Left kidney (tissue), 1 donor: ENCODE measurements at regions not wholly inside any gene's neighbourhood (a gene's known extent, or its start where the extent isn't known, plus 50 kb on each side); places are given as distances from the start of the nearest gene placed in this dataset.

Experiments used
- DNase-seq: peaks from one replicate; pipeline ENCODE4 v3.0.0-alpha.2; 2013

- no peak for DNase-seq
Measured at GRCh38 chr6:14944593-14944992, 301.3 kb upstream of the JARID2 start.

GRCh38 chr6:14945461-14946185 lies 300.2 kb upstream of the JARID2 start:
- DNase-seq = no peak

- DNase-seq = no peak
Measured at GRCh38 chr6:14946753-14947152, 299.1 kb upstream of the JARID2 start.

GRCh38 chr6:14948586-14949245 lies 297.2 kb upstream of the JARID2 start:
- no peak for DNase-seq

- no peak for DNase-seq
Measured at GRCh38 chr6:14950103-14950969, 295.5 kb upstream of the JARID2 start.

- no peak for DNase-seq
Measured at GRCh38 chr6:14950970-14951276, 294.9 kb upstream of the JARID2 start.

GRCh38 chr6:14951704-14952103 lies 294.2 kb upstream of the JARID2 start:
- no peak for DNase-seq

GRCh38 chr6:14953836-14954235 lies 292.0 kb upstream of the JARID2 start:
- no peak for DNase-seq

- no peak for DNase-seq
Measured at GRCh38 chr6:14957355-14958059, 288.4 kb upstream of the JARID2 start.

GRCh38 chr6:14959324-14959885 lies 286.5 kb upstream of the JARID2 start:
- no peak for DNase-seq

- DNase-seq = no peak
Measured at GRCh38 chr6:14964556-14965270, 281.2 kb upstream of the JARID2 start.

- no peak for DNase-seq
Measured at GRCh38 chr6:14965424-14966075, 280.3 kb upstream of the JARID2 start.

- no peak for DNase-seq
Measured at GRCh38 chr6:14966096-14966905, 279.6 kb upstream of the JARID2 start.

GRCh38 chr6:14966906-14967711 lies 278.8 kb upstream of the JARID2 start:
- DNase-seq = no peak

- DNase-seq = no peak
Measured at GRCh38 chr6:14968056-14968637, 277.7 kb upstream of the JARID2 start.

- DNase-seq = no peak
Measured at GRCh38 chr6:14969126-14969525, 276.7 kb upstream of the JARID2 start.

GRCh38 chr6:14972379-14973067 lies 273.3 kb upstream of the JARID2 start:
- DNase-seq = no peak

GRCh38 chr6:14974372-14974771 lies 271.5 kb upstream of the JARID2 start:
- DNase-seq = no peak
